ENCODE measurements at regions not wholly inside any gene's neighbourhood (a gene's known extent, or its start where the extent isn't known, plus 50 kb on each side); places are given as distances from the start of the nearest gene placed in this dataset.
"Not testable (repeated sequence)": the region's sequence is repeated elsewhere in the genome, so short reads cannot be mapped to it uniquely, and the experiment has no call there.

DNA sequence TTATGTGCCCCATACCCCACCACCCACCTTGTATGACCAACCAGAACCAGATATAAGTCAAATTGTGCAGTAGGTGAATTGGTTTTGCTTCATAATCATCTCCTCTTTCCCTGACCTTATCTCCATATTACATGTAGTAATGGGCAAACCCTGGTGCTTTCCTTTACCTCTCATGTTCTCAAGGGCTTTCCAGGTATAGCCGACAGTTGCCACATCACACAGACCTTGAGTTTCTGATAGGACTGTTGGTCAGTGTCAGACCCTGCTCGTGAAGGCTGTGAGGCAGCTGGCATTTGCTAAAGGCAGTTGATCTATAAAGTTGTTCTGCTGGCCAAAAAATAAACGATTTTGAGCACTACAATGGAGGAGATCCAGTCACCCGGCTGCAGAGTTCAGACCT, 145.9 kb downstream of the ALX1 start:
- no peak for DNase-seq (ENCODE audit: low spot score)

GRCh38 chr12:85433148-85433547, 153.1 kb downstream of the ALX1 start:
- not testable (repeated sequence) for DNase-seq (ENCODE audit: low spot score)

DNA sequence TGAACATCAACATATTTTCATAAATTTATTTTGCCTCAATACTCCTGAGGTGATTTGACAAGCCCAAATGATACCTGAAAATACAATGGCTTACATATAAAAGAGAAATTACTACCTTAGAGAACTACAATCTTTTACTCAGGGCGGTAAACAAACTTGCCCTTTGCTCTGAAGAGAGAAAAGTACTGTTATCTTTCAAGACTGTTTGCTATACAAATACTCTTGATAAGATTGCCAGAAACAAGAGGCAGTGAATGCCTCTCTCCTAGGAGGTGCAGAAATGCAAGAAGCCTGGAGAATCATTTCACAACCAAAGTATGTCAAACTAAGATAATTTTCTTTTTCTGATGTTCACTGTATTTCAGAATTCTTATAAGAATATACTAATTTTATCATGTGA, 160.3 kb downstream of the ALX1 start:
- no peak for DNase-seq (ENCODE audit: low spot score)

GRCh38 chr12:85441025-85441424, 161.0 kb downstream of the ALX1 start:
- DNase-seq (ENCODE audit: low spot score): no peak

GRCh38 chr12:85441741-85442140, 161.7 kb downstream of the ALX1 start:
- DNase-seq (ENCODE audit: low spot score): no peak

GRCh38 chr12:85445060-85445938, 165.3 kb downstream of the ALX1 start:
- no peak for DNase-seq (ENCODE audit: low spot score)

- DNase-seq (ENCODE audit: low spot score): no peak
Observed at GRCh38 chr12:85448031-85448430, 168.0 kb downstream of the ALX1 start.

DNA sequence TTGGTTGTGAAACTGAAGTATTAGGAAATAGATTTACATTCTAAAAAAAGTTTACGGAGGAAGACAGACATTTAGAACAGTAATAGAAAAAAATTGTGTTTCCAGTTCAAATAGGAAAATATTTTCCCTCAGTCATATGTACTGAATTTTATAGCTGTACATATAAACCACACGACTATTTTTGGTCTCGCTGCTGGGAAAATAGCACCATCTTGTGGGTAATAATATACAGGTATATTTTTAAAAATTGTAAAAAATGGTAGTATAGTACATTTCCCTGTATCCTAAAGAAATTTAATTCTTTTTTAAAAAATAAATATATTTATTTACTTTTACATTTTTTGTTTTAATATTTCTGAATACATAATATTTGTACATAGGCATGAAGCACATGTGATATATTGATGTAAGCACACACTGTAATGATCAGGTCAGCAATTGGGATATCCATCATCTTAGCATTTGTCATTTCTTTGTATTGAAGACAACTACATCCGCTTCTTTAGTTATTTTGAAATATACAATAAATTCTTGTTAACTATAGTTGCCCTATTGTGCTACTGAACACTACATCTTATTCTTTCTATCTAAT, 168.6 kb downstream of the ALX1 start:
- DNase-seq (ENCODE audit: low spot score): peak; percentile 6

GRCh38 chr12:85457016-85457415, 177.0 kb downstream of the ALX1 start:
- DNase-seq (ENCODE audit: low spot score): no peak

DNA sequence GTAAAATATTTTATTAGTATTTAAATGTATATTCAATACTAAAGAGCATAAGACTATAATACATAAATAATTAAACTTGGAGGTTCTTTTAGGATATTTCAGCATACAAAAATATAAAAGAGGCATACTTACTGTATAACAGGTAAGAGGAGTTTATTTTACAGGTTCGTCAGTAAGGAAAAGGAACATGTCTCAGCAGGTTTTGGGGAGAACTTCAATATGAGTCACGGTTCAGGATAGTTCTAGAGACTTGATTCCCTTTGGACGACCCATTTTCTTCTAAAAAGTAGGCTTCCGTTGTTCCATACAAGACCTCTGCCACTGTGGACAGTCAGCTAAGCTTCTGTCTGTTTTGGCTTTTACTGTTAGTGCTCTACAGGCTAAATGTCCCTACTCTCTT, 181.1 kb downstream of the ALX1 start:
- no peak for DNase-seq (ENCODE audit: low spot score)

DNA sequence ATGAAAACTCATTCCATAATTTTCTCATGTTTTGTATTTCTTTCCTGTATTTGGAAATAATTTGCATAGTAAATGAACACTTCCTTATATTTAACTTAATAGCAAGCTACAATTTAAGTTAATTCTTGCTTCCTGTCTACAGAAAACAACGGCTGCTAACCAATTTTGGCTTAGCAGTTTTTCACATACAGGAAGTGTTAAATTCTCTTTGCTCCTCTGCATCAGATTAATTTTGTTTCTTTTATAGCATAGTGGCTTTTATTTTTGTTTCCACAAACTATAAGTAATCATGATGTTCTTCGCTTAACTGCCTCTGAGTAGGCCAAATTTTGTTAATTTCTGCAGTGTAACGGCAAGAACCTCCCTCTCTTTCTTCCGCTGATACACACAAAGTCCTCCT, 182.9 kb downstream of the ALX1 start:
- DNase-seq (ENCODE audit: low spot score): no peak

- no peak for DNase-seq (ENCODE audit: low spot score)
Observed at GRCh38 chr12:85466890-85467289, 186.9 kb downstream of the ALX1 start.

GRCh38 chr12:85468356-85469157, 188.5 kb downstream of the ALX1 start:
- peak; percentile 67 for DNase-seq (ENCODE audit: low spot score)

DNA sequence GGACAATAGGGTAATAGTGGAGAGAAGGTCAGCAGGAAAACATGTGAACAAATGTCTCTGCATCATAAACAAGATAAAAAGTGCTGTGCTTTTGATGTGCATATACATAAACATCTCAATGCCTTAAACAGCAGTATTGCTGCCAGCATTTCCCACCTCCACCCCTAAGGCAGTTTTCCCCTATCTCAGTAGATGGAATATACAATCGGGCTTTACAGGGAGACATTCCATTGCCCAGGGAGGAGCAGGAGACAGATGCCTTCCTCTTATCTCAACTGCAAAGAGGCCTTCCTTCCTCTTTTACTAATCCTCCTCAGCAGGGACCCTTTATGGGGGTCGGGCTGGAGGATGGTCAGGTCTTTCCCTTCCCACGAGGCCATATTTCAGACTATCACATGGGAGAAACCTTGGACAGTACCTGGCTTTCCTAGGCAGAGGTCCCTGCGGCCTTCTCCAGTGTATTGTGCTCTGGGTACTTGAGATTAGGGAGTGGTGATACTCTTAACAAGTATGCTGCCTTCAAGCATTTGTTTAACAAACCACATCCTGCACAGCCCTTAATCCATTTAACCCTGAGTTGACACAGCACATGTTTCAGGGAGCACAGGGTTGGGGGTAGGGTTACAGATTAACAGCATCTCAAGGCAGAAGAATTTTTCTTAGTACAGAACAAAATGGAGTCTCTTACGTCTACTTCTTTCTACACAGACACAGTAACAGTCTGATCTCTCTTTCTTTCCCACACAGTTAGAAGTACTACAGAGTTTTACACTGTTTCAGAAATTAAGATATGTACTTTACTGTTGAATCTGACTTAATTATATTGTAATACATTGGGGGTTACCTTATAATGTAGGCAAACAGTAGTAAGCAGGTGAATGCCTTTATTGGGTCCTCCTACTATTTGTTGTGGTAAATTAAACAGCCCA, 189.4 kb downstream of the ALX1 start:
- DNase-seq (ENCODE audit: low spot score): not testable (repeated sequence)

GRCh38 chr12:85475277-85475676, 195.3 kb downstream of the ALX1 start:
- DNase-seq (ENCODE audit: low spot score): not testable (repeated sequence)

DNA sequence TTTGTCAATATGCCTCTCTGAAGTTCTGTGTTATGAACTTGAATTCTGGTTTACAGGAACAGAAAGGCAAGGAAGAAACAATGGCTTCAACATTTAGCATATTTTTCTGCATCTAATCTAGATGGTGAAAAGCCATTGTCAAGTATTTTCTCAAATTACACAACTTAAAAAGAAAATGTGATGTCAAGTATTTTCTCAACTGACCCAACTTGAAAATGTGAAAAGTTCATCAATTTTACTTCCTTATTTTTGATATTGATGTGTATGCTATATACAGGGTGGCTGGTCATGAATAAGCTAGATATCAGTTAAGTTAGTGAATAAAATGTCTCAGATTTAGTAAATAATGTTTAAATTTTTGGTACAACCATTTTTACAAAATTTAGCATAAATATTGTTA, 196.7 kb downstream of the ALX1 start:
- DNase-seq (ENCODE audit: low spot score): no peak

GRCh38 chr12:85484387-85484786, 204.4 kb downstream of the ALX1 start:
- no peak for DNase-seq (ENCODE audit: low spot score)

GRCh38 chr12:85489194-85489593, 209.2 kb downstream of the ALX1 start:
- no peak for DNase-seq (ENCODE audit: low spot score)

- no peak for DNase-seq (ENCODE audit: low spot score)
Observed at GRCh38 chr12:85504164-85504563, 224.1 kb downstream of the ALX1 start.

- no peak for DNase-seq (ENCODE audit: low spot score)
Observed at GRCh38 chr12:85504624-85505023, 224.6 kb downstream of the ALX1 start.

DNA sequence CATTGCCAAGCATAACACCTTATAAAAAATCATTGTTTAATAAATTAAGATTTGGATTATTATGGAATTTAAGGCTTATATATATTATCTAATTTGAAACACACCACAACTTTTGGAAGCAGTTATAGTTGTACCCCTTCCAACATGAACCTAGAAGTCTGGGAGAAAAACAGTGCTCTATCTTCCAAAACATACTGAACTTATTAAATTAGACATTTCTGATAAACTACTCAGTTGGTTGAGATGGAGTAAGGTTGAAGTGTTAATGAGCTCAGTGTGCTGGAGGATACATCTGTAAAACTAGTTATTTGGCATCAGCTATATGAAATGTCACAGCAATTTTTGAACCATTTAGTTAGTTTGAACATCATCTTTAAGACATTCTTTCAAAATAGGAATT, 227.4 kb downstream of the ALX1 start:
- no peak for DNase-seq (ENCODE audit: low spot score)
